Adipocyte (in vitro differentiated cells): ENCODE measurements at regions not wholly inside any gene's neighbourhood (a gene's known extent, or its start where the extent isn't known, plus 50 kb on each side); places are given as distances from the start of the nearest gene placed in this dataset.
"Not testable (repeated sequence)": the region's sequence is repeated elsewhere in the genome, so short reads cannot be mapped to it uniquely, and the experiment has no call there.

Source experiments
- DNase-seq: peaks from one replicate; pipeline ENCODE4 v3.0.0-alpha.2; 2015; ENCODE audit warnings: low read depth
- H3K27me3 ChIP-seq: replicated peaks from 2 replicates; pipeline ENCODE4 v1.7.0; 2013; ENCODE audit warnings: mild to moderate bottlenecking, low read length, moderate library complexity; ENCODE audit not compliant: control insufficient read depth, insufficient read depth
- H3K36me3 ChIP-seq: 2 replicates; pipeline ENCODE4 v1.7.0; 2013; ENCODE audit warnings: low read length, mild to moderate bottlenecking, moderate library complexity; ENCODE audit not compliant: control insufficient read depth, insufficient read depth, severe bottlenecking
- H3K4me1 ChIP-seq: 2 replicates; pipeline ENCODE4 v1.7.0; 2013; ENCODE audit warnings: mild to moderate bottlenecking, low read length, moderate library complexity; ENCODE audit not compliant: control insufficient read depth, insufficient read depth
- H3K4me3 ChIP-seq: 2 replicates; pipeline ENCODE4 v1.7.0; 2013; ENCODE audit warnings: mild to moderate bottlenecking, low read length, moderate library complexity
- H3K9ac ChIP-seq: 2 replicates; pipeline ENCODE4 v1.7.0; 2013; ENCODE audit warnings: mild to moderate bottlenecking, low read length, moderate library complexity
- H3K9me3 ChIP-seq: 2 replicates; pipeline ENCODE4 v1.7.0; 2013; ENCODE audit warnings: mild to moderate bottlenecking, low read length, moderate library complexity; ENCODE audit not compliant: control insufficient read depth

DNA sequence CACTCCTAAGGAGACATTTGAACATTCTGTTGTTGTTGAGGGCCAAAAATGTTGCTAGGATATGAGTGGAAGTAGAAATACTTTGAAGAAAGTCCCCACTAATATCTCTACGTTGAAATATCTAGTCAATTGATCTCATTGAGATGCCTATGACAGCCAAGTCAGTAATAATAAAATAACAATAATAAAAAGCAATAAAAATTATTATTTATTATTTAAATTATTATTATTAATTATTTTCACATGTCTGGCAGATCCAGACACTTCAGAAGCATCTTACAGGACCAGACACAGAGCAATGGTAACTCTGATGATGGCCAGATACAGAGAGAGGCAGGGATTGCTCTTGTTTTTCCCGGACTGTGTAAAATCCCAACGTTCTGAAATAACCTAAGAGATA lies 143.5 kb upstream of the PALMD start:
- H3K36me3 ChIP-seq: no peaks in the 10 kb centered on the region
- H3K9me3 ChIP-seq: no peaks in the 10 kb centered on the region
- peaks cover 16% of the 10 kb centered on the region for H3K4me1 ChIP-seq

DNA sequence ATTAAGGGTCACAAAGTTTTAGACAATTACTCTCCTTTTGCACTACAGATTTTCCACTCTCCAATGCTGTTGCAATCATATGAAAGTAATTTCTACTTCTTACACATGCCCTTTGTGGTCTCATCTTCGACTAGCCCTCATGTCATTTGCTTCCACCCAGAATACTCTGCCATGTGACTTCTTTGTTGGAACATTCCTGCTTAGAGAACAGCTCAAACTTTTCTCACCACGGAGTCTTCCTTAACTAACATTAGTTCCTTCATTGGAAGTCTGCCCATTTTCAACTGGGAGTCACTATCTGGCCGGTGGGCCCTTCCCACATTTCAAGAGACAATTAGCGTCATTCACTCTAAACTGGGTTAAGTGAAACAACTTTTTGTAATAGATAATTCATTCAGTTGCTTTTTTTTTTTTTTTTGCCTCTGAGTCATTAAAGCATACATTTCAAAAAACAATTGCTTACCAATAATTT lies 142.6 kb upstream of the PALMD start:
- no peaks in the 10 kb centered on the region for H3K9me3 ChIP-seq
- no peak overlapping the region for H3K4me3 ChIP-seq
- no peaks in the 10 kb centered on the region for H3K27me3 ChIP-seq
- H3K9ac ChIP-seq: no peak overlapping the region
- DNase-seq: peak; percentile 45
- no peaks in the 10 kb centered on the region for H3K36me3 ChIP-seq
- H3K4me1 ChIP-seq: peaks cover 16% of the 10 kb centered on the region

More for the DNA sequence above, 143.5 kb upstream of the PALMD start:
- no peak for DNase-seq
- no peak overlapping the region for H3K9ac ChIP-seq
- no peaks in the 10 kb centered on the region for H3K27me3 ChIP-seq
- no peak overlapping the region for H3K4me3 ChIP-seq

GRCh38 chr1:99504287-99504686 lies 141.6 kb upstream of the PALMD start:
- no peaks in the 10 kb centered on the region for H3K27me3 ChIP-seq
- peaks cover 16% of the 10 kb centered on the region for H3K4me1 ChIP-seq
- no peaks in the 10 kb centered on the region for H3K36me3 ChIP-seq
- H3K4me3 ChIP-seq: no peak overlapping the region
- no peaks in the 10 kb centered on the region for H3K9me3 ChIP-seq
- no peak for DNase-seq
- H3K9ac ChIP-seq: no peak overlapping the region

- Histone ChIP-seq H3K9ac (no peak overlapping the region), H3K4me1 (peaks cover 16% of the 10 kb centered on the region), H3K9me3 (no peaks in the 10 kb centered on the region), H3K27me3 (no peaks in the 10 kb centered on the region), H3K4me3 (no peak overlapping the region), H3K36me3 (no peaks in the 10 kb centered on the region)
- DNase-seq: no peak
Measured at GRCh38 chr1:99506631-99507030, 139.3 kb upstream of the PALMD start.

DNA sequence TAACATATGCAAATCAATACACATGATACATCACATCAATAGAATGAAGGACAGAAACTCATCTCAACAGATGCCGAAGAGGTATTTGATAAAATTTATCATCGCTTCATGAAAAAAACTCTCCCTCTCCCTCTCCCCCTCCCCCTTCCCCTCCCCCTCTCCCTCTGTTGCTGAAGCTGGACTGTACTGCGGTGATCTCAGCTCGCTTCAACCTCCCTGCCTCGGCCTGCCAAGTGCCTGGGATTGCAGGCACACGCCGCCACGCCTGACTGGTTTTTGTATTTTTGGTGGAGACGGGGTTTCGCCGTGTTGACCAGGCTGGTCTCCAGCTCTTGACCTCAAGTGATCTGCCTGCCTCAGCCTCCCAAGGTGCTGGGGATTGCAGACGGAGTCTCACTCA lies 138.5 kb upstream of the PALMD start:
- peaks cover 16% of the 10 kb centered on the region for H3K4me1 ChIP-seq
- not testable (repeated sequence) for H3K4me3 ChIP-seq

DNA sequence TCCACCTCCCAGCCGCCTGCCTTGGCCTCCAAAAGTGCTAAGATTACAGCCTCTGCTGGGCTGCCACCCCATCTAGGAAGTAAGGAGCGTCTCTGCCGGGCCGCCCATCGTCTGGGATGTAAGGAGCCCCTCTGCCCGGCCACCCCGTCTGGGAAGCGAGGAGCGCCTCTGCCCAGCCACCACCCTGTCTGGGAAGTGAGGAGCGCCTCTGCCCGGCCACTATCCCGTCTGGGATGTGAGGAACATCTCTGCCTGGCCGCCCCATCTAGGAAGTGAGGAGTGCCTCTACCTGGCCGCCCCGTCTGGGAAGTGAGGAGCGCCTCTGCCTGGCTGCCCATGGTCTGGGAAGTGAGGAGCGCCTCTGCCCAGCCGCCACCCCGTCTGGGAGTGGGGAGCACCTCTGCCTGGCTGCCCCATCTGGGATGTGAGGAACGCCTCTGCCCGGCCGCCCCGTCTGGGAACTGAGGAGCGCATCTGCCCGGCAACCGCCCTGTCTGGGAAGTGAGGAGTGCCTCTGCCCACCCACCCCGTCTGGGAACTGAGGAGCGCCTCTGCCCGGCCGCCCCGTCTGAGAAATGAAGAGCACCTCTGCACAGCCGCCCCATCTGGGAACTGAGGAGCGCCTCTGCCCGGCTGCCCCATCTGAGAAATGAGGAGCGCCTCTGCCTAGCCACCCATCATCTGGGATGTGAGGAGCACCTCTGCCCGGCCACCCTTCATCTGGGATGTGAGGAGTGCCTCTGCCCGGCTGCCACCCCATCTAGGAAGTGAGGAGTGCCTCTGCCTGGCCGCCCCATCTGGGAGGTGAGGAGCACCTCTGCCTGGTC lies 137.8 kb upstream of the PALMD start:
- H3K9ac ChIP-seq: no peak overlapping the region
- peaks cover 10% of the 10 kb centered on the region for H3K4me1 ChIP-seq
- DNase-seq: no peak
- no peaks in the 10 kb centered on the region for H3K27me3 ChIP-seq
- H3K36me3 ChIP-seq: no peaks in the 10 kb centered on the region
- no peaks in the 10 kb centered on the region for H3K9me3 ChIP-seq
- no peak overlapping the region for H3K4me3 ChIP-seq

More for the DNA sequence above, 138.5 kb upstream of the PALMD start:
- not testable (repeated sequence) for DNase-seq, H3K9me3 ChIP-seq, H3K36me3 ChIP-seq, H3K27me3 ChIP-seq, H3K9ac ChIP-seq

DNA sequence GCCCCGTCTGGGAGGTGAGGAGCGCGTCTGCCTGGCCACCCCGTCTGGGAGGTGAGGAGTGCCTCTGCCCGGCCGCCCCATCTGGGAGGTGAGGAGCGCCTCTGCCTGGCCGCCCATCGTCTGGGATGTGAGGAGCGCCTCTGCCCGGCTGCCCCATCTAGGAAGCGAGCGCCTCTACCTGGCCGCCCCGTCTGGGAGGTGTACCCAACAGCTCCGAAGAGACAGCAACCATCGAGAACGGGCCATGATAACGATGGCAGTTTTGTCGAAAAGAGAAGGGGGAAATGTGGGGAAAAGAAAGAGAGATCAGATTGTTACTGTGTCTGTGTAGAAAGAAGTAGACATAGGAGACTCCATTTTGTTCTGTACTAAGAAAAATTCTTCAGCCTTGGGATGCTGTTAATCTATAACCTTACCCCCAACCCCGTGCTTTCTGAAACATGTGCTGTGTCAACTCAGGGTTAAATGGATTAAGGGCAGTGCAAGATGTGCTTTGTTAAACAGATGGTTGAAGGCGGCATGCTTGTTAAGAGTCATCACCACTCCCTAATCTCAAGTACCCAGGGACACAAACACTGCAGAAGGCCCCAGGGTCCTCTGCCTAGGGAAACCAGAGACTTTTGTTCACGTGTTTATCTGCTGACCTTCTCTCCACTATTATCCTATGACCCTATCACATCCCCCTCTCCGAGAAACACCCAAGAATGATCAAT lies 137.0 kb upstream of the PALMD start:
- DNase-seq, H3K4me3 ChIP-seq, H3K9me3 ChIP-seq, H3K36me3 ChIP-seq, H3K27me3 ChIP-seq, H3K9ac ChIP-seq, H3K4me1 ChIP-seq: not testable (repeated sequence)

GRCh38 chr1:99514823-99515552 lies 130.9 kb upstream of the PALMD start:
- H3K36me3 ChIP-seq, H3K4me1 ChIP-seq, H3K9me3 ChIP-seq, H3K9ac ChIP-seq, H3K4me3 ChIP-seq, DNase-seq, H3K27me3 ChIP-seq: not testable (repeated sequence)

GRCh38 chr1:99516141-99516540 lies 129.8 kb upstream of the PALMD start:
- H3K9ac ChIP-seq: no peak overlapping the region
- H3K9me3 ChIP-seq: peaks cover 3% of the 10 kb centered on the region
- H3K27me3 ChIP-seq: no peaks in the 10 kb centered on the region
- no peak overlapping the region for H3K4me3 ChIP-seq
- DNase-seq: no peak
- no peaks in the 10 kb centered on the region for H3K36me3 ChIP-seq
- no peaks in the 10 kb centered on the region for H3K4me1 ChIP-seq

DNA sequence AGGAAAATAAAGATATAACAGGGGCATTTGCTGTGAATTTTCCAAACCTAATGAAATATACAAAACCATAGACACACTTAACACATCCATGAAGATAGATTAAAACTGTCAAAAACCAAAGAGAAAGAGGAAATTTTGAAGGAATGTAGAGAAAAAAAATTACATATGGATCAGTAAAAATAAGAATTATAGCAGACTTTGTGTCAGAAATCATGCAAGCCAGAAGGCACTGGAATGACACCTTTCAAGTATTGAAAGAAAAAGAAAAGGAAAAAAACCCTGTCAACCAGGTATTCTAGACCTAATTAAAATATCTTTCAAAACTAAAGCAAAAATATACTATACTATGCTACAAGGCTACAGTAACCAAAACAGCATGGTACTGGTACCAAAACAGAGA lies 125.8 kb upstream of the PALMD start:
- Histone ChIP-seq H3K9ac (no peak overlapping the region), H3K9me3 (peaks cover 3% of the 10 kb centered on the region), H3K27me3 (no peaks in the 10 kb centered on the region), H3K4me3 (no peak overlapping the region), H3K4me1 (peaks cover 4% of the 10 kb centered on the region), H3K36me3 (no peaks in the 10 kb centered on the region)
- DNase-seq: no peak

DNA sequence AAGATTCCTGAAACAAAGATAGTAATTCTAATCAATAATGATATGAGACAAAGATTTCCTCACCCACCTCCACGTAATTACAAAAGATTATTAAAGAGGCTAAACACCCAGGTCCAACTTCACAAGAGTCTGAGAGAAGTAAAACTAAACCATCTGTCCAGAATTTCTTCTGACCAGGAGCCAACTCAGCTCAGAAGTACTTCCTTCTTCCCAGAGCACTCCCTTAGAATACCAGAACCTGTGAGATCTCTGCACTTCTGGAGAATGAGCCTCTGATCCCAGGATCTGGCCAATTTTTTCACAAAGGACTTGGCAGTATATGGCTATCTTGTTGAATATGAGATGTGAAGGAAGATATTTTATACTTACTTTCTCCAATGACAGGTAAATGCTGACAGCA lies 120.6 kb upstream of the PALMD start:
- H3K36me3 ChIP-seq: no peaks in the 10 kb centered on the region
- H3K27me3 ChIP-seq: no peaks in the 10 kb centered on the region
- no peaks in the 10 kb centered on the region for H3K9me3 ChIP-seq
- DNase-seq: no peak
- H3K4me1 ChIP-seq: peaks cover 16% of the 10 kb centered on the region
- H3K9ac ChIP-seq: peak overlapping the region; percentile 51
- H3K4me3 ChIP-seq: peak overlapping the region; percentile 31
